ENCODE measurements at regions not wholly inside any gene's neighbourhood (a gene's known extent, or its start where the extent isn't known, plus 50 kb on each side); places are given as distances from the start of the nearest gene placed in this dataset.

DNA sequence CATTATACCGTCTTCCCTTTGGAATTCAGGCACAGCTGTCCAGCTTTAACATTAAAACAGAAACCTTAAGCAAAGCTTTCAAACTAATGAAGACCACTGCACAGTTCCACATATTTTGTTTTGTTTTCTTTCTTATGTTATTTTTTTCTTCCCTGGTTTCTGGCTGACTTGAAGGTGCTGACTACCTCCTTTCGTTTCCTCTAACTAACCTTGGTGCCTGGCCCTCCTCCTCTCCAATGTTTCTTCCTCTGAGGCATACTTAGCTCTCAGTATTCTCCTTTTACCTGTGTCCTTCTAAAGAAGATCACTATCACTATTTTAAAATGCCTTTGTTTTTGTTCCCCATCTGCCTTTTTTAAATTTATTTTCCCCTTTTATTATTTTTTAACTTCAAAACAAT, 433.3 kb upstream of the SPHKAP start:
- TF ChIP-seq, protein P1, sequence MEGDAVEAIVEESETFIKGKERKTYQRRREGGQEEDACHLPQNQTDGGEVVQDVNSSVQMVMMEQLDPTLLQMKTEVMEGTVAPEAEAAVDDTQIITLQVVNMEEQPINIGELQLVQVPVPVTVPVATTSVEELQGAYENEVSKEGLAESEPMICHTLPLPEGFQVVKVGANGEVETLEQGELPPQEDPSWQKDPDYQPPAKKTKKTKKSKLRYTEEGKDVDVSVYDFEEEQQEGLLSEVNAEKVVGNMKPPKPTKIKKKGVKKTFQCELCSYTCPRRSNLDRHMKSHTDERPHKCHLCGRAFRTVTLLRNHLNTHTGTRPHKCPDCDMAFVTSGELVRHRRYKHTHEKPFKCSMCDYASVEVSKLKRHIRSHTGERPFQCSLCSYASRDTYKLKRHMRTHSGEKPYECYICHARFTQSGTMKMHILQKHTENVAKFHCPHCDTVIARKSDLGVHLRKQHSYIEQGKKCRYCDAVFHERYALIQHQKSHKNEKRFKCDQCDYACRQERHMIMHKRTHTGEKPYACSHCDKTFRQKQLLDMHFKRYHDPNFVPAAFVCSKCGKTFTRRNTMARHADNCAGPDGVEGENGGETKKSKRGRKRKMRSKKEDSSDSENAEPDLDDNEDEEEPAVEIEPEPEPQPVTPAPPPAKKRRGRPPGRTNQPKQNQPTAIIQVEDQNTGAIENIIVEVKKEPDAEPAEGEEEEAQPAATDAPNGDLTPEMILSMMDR (IDR thresholded peaks at IDR 0.05) = no peak
- no peak for TF ChIP-seq POLR2A (IDR thresholded peaks at IDR 0.05)

All from body of pancreas (tissue), 4 donors.